Cardiac muscle cell (in vitro differentiated cells and primary cell): ENCODE measurements at regions not wholly inside any gene's neighbourhood (a gene's known extent, or its start where the extent isn't known, plus 50 kb on each side); places are given as distances from the start of the nearest gene placed in this dataset.

Experiments
- DNase-seq, 2 donors: peaks; one replicate each; pipeline versions ENCODE4 v3.0.0 to v3.0.0-alpha.2; 2010 to 2017; ENCODE audit warnings: low read depth in 1 of 2, low spot score in 1 of 2
- H3K27ac ChIP-seq: fragments of 200-600 bp; sonication (generic); 2 replicates; pipeline ENCODE4 v1.5.1; 2016
- H3K27me3 ChIP-seq: fragments of 200-600 bp; sonication (generic); 2 replicates; pipeline ENCODE4 v1.6.0; 2016; ENCODE audit warnings: control low read depth
- H3K36me3 ChIP-seq: fragments of 200-600 bp; sonication (generic); 2 replicates; pipeline ENCODE4 v1.5.1; 2016; ENCODE audit warnings: control low read depth
- H3K4me1 ChIP-seq: fragments of 200-600 bp; sonication (generic); 2 replicates; pipeline ENCODE4 v1.8.1; 2017; ENCODE audit warnings: low read depth, mild to moderate bottlenecking, mixed run types
- H3K4me3 ChIP-seq: fragments of 200-600 bp; sonication (generic); 2 replicates; pipeline ENCODE4 v1.5.1; 2016; ENCODE audit warnings: mild to moderate bottlenecking
- H3K9me3 ChIP-seq: fragments of 200-600 bp; sonication (generic); 2 replicates; pipeline ENCODE4 v1.5.1; 2017; ENCODE audit warnings: low read depth, mild to moderate bottlenecking, control low read depth
- CTCF ChIP-seq: IDR thresholded peaks from 2 replicates; pipeline ENCODE4 v1.5.1; 2012; ENCODE audit warnings: low read depth, mild to moderate bottlenecking, low read length

DNA sequence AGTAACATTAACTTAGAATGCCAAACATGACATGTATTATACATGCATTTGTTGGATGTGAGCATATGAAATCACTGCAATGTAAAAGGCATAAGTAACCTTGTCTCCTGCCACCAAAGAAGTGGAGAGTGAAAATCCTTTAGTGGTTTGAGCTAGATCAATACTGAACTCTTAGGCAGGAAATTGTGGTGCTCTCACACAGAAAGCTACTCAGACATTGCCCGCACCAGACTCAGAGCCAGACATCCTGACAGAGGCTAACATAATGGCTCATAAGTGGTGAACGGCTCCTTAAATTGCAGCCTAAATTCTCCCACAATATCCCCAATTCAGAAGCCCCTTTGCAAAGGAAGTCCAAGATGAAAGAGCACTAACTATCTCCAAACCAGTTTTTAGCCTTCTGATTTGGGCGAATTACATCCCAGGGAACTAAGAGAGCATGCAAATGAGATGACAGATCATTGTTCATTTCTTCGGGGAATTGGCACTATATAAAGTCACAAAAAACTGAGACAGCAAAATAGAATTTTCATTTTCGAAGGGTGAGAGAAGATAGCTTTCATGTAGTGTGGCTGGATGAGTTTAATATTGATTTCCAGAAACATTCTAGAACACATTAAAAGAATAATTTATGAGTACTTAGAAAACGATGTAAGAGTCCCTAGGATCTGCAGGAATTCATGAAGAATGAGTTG, 233.6 kb upstream of the RPS6KA3 start:
- TF ChIP-seq CTCF, result no peak
- H3K36me3 ChIP-seq, result no peaks in the 10 kb centered on the region
- no peaks in the 10 kb centered on the region for H3K4me1 ChIP-seq

GRCh38 chrX:20499763-20500162, 233.1 kb upstream of the RPS6KA3 start:
- Histone ChIP-seq H3K36me3 (no peaks in the 10 kb centered on the region), H3K27me3 (peaks cover 3% of the 10 kb centered on the region), H3K27ac (no peak overlapping the region), H3K4me3 (no peak overlapping the region), H3K4me1 (no peaks in the 10 kb centered on the region), H3K9me3 (no peaks in the 10 kb centered on the region)
- DNase-seq, result no peak
- no peak for TF ChIP-seq CTCF

More for the DNA sequence above, 233.6 kb upstream of the RPS6KA3 start:
- peaks cover 3% of the 10 kb centered on the region for H3K27me3 ChIP-seq
- no peak overlapping the region for H3K4me3 ChIP-seq
- H3K9me3 ChIP-seq, result no peaks in the 10 kb centered on the region
- no peak overlapping the region for H3K27ac ChIP-seq
- DNase-seq, result no peak

GRCh38 chrX:20498851-20499635, 232.3 kb upstream of the RPS6KA3 start:
- no peaks in the 10 kb centered on the region for H3K9me3 ChIP-seq
- H3K27me3 ChIP-seq, result peaks cover 3% of the 10 kb centered on the region
- no peak for DNase-seq
- H3K4me3 ChIP-seq, result no peak overlapping the region
- H3K36me3 ChIP-seq, result no peaks in the 10 kb centered on the region
- no peaks in the 10 kb centered on the region for H3K4me1 ChIP-seq
- no peak for TF ChIP-seq CTCF
- H3K27ac ChIP-seq, result no peak overlapping the region

DNA sequence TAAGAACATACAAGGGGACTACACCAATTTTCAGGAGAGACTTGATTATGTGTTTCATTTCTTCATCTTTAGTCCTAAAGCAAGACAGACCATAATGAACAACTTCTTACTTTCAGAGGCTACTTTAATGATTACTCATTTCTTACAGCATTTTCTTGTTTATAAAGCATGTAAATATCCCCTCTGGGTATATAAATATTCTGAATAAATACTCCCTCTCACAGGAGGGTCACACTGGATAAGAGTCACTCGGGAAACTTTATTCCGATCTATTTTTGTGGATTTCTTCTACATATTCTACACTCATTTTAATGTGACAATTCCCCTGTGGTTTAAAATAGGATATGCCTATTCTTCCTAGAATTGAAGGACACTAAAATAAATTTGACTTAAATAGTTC, 228.9 kb upstream of the RPS6KA3 start:
- Histone ChIP-seq H3K27ac (no peak overlapping the region), H3K36me3 (no peaks in the 10 kb centered on the region), H3K4me3 (no peak overlapping the region), H3K4me1 (no peaks in the 10 kb centered on the region), H3K9me3 (no peaks in the 10 kb centered on the region), H3K27me3 (peaks cover 3% of the 10 kb centered on the region)
- no peak for TF ChIP-seq CTCF
- no peak for DNase-seq

DNA sequence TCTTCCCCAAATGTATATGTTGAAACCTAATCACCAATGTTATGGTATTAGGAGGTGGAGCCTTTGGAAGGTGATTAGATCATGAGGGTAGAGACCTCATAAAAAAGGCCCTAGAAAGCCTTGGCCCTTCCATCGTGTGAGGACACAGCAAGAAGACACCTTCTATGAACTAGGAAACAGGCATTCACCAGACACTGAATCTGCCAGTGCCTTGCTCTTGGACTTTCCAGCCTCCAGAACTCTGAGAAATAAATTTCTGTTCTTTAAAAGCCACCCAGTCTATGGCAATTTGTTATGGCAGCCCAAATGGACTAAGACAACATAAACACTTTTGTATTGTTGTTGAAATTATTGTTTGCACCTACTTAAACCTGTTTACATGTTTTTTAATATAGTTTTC, 221.8 kb upstream of the RPS6KA3 start:
- H3K9me3 ChIP-seq, result no peaks in the 10 kb centered on the region
- H3K27me3 ChIP-seq, result no peaks in the 10 kb centered on the region
- TF ChIP-seq CTCF, result no peak
- no peaks in the 10 kb centered on the region for H3K4me1 ChIP-seq
- H3K36me3 ChIP-seq, result no peaks in the 10 kb centered on the region
- no peak overlapping the region for H3K4me3 ChIP-seq
- no peak overlapping the region for H3K27ac ChIP-seq
- no peak for DNase-seq
